ENCODE measurements at regions not wholly inside any gene's neighbourhood (a gene's known extent, or its start where the extent isn't known, plus 50 kb on each side); places are given as distances from the start of the nearest gene placed in this dataset.
A peak's percentile ranks its signal among the peaks of the same experiment; 100 is the strongest.

- peak; percentile 72 for DNase-seq (ENCODE audit: low spot score)
Observed at GRCh38 chr4:55175779-55176231, 50.4 kb upstream of the KDR start.

- no peak for DNase-seq (ENCODE audit: low spot score)
Observed at GRCh38 chr4:55176497-55176896, 51.1 kb upstream of the KDR start.

GRCh38 chr4:55177461-55177860 lies 52.1 kb upstream of the KDR start:
- no peak for DNase-seq (ENCODE audit: low spot score)

- DNase-seq (ENCODE audit: low spot score) = no peak
Observed at GRCh38 chr4:55178226-55179005, 53.0 kb upstream of the KDR start.

GRCh38 chr4:55181010-55182005 lies 55.9 kb upstream of the KDR start:
- no peak for DNase-seq (ENCODE audit: low spot score)

- peak; percentile 45 for DNase-seq (ENCODE audit: low spot score)
Observed at GRCh38 chr4:55183926-55184599, 58.7 kb upstream of the KDR start.

- DNase-seq (ENCODE audit: low spot score) = no peak
Observed at GRCh38 chr4:55184600-55185523, 59.5 kb upstream of the KDR start.

- DNase-seq (ENCODE audit: low spot score) = no peak
Observed at GRCh38 chr4:55186123-55186522, 60.7 kb upstream of the KDR start.

- no peak for DNase-seq (ENCODE audit: low spot score)
Observed at GRCh38 chr4:55186700-55187099, 61.3 kb upstream of the KDR start.

- no peak for DNase-seq (ENCODE audit: low spot score)
Observed at GRCh38 chr4:55214172-55214571, 88.8 kb upstream of the KDR start.

- DNase-seq (ENCODE audit: low spot score) = no peak
Observed at GRCh38 chr4:55215087-55215486, 89.7 kb upstream of the KDR start.

- no peak for DNase-seq (ENCODE audit: low spot score)
Observed at GRCh38 chr4:55216863-55217635, 91.7 kb upstream of the KDR start.

GRCh38 chr4:55218041-55218440 lies 92.6 kb upstream of the KDR start:
- DNase-seq (ENCODE audit: low spot score) = no peak

GRCh38 chr4:55237839-55238238 lies 108.2 kb upstream of the SRD5A3 start:
- no peak for DNase-seq (ENCODE audit: low spot score)

- DNase-seq (ENCODE audit: low spot score) = no peak
Observed at GRCh38 chr4:55238407-55238806, 107.6 kb upstream of the SRD5A3 start.

- no peak for DNase-seq (ENCODE audit: low spot score)
Observed at GRCh38 chr4:55241461-55241860, 104.6 kb upstream of the SRD5A3 start.

- no peak for DNase-seq (ENCODE audit: low spot score)
Observed at GRCh38 chr4:55242506-55242905, 103.5 kb upstream of the SRD5A3 start.

- DNase-seq (ENCODE audit: low spot score) = no peak
Observed at GRCh38 chr4:55247521-55247920, 98.5 kb upstream of the SRD5A3 start.

- DNase-seq (ENCODE audit: low spot score) = no peak
Observed at GRCh38 chr4:55248756-55249155, 97.3 kb upstream of the SRD5A3 start.

GRCh38 chr4:55249476-55249875 lies 96.6 kb upstream of the SRD5A3 start:
- no peak for DNase-seq (ENCODE audit: low spot score)

All from hepatic stellate cell (primary cell).